AG09309 (cell line): ENCODE measurements at regions not wholly inside any gene's neighbourhood (a gene's known extent, or its start where the extent isn't known, plus 50 kb on each side); places are given as distances from the start of the nearest gene placed in this dataset.
"Not testable (repeated sequence)": the region's sequence is repeated elsewhere in the genome, so short reads cannot be mapped to it uniquely, and the experiment has no call there.

Experiments used
- DNase-seq: peaks from one replicate; pipeline ENCODE4 v3.0.0-alpha.2; 2010; ENCODE audit warnings: low read depth
- H3K4me3 ChIP-seq: 2 replicates; pipeline ENCODE4 v1.5.1; 2011; ENCODE audit warnings: mild to moderate bottlenecking, low read depth, low read length, moderate library complexity; ENCODE audit not compliant: control insufficient read depth
- CTCF ChIP-seq: IDR thresholded peaks from 2 replicates; pipeline ENCODE4 v1.5.1; 2011; ENCODE audit warnings: mild to moderate bottlenecking, low read depth, low read length, inconsistent platforms; ENCODE audit not compliant: insufficient read depth, control insufficient read depth; ENCODE audit errors: missing control alignments

- no peak overlapping the region for H3K4me3 ChIP-seq
- no peak for TF ChIP-seq CTCF
- no peak for DNase-seq
Observed at GRCh38 chr2:183950673-183951072, 647.7 kb upstream of the ZNF804A start.

- no peak for TF ChIP-seq CTCF
- H3K4me3 ChIP-seq = no peak overlapping the region
- no peak for DNase-seq
Observed at GRCh38 chr2:183951630-183952029, 646.7 kb upstream of the ZNF804A start.

- no peak for DNase-seq
- no peak overlapping the region for H3K4me3 ChIP-seq
- TF ChIP-seq CTCF = no peak
Observed at GRCh38 chr2:183952741-183953140, 645.6 kb upstream of the ZNF804A start.

GRCh38 chr2:183963609-183964008 lies 634.7 kb upstream of the ZNF804A start:
- TF ChIP-seq CTCF = no peak
- no peak for DNase-seq

GRCh38 chr2:183964565-183964964 lies 633.8 kb upstream of the ZNF804A start:
- DNase-seq = no peak
- no peak overlapping the region for H3K4me3 ChIP-seq
- no peak for TF ChIP-seq CTCF

More at GRCh38 chr2:183963609-183964008, 634.7 kb upstream of the ZNF804A start:
- H3K4me3 ChIP-seq = no peak overlapping the region

- no peak overlapping the region for H3K4me3 ChIP-seq
- no peak for TF ChIP-seq CTCF
Observed at GRCh38 chr2:183967756-183968155, 630.6 kb upstream of the ZNF804A start.

GRCh38 chr2:183975676-183976075 lies 622.7 kb upstream of the ZNF804A start:
- not testable (repeated sequence) for H3K4me3 ChIP-seq, DNase-seq

More at GRCh38 chr2:183967756-183968155, 630.6 kb upstream of the ZNF804A start:
- DNase-seq = no peak
